HepG2 (cell line): ENCODE measurements at regions not wholly inside any gene's neighbourhood (a gene's known extent, or its start where the extent isn't known, plus 50 kb on each side); places are given as distances from the start of the nearest gene placed in this dataset.

Experiments
- ATAC-seq: fragments of 200-7000 bp; cut with Tn5 transposase; 3 replicates; pipeline ENCODE4 v1.9.1; 2020; ENCODE audit warnings: mild to moderate bottlenecking, moderate library complexity
- BruUV-seq: library from RNA; stranded (reverse); fragments of 400-500 nt; replicated peaks from 2 replicates; lab custom pipeline; 2021; lab: Mats Ljungman, UMichigan
- CTCF ChIA-PET: fragments of 300-600 bp; formaldehyde crosslinking; extraction: SDS; loops from one replicate; lab custom pipeline; 2021; ENCODE audit warnings: low total read pairs, inconsistent platforms, low intra/inter-chr PET ratio; lab: Yijun Ruan, JAX
- POLR2A ChIA-PET: fragments of 350-600 bp; sonication (Branson Sonifier 250); formaldehyde crosslinking; loops from one replicate; lab custom pipeline; 2020; ENCODE audit warnings: antibody characterized with exemption, inconsistent platforms; lab: Yijun Ruan, JAX
- DNase-seq: peaks from one replicate; pipeline ENCODE4 v3.0.0-alpha.2; 2015; ENCODE audit warnings: low spot score
- FAIRE-seq: peaks from 3 replicates; lab custom pipeline; 2011; peaks lifted over from hg19 to GRCh38; lab: Jason Lieb, UNC
- H2AFZ ChIP-seq: one replicate; pipeline ENCODE4 v1.6.1; 2011; ENCODE audit warnings: low read length, inconsistent platforms
- H3K27ac ChIP-seq: fragments of 300-600 bp; 3 replicates; pipeline ENCODE4 v1.8.0; 2011; ENCODE audit warnings: mixed run types, mild to moderate bottlenecking, mixed read lengths, low read length, inconsistent platforms; ENCODE audit not compliant: insufficient read depth; ENCODE audit errors: extremely low read length
- H3K27me3 ChIP-seq, 2 experiments: fragments of 200-600 bp in 1 of 2; 2 replicates in 1 of 2; 3 replicates in 1 of 2; pipeline versions ENCODE4 v1.6.0 to v1.8.0; 2011; ENCODE audit warnings: low read length in 2 of 2, mild to moderate bottlenecking in 2 of 2, moderate library complexity in 2 of 2, inconsistent platforms in 1 of 2; ENCODE audit not compliant: insufficient read depth in 2 of 2, control insufficient read depth in 1 of 2
- H3K36me3 ChIP-seq, 2 experiments: fragments of 200-600 bp in 1 of 2; replicated peaks in 1 of 2; 2 replicates in 1 of 2; 3 replicates in 1 of 2; pipeline versions ENCODE4 v1.5.1 to v1.8.0; 2011; ENCODE audit warnings: low read length in 2 of 2, inconsistent platforms in 1 of 2; ENCODE audit not compliant: insufficient read depth in 2 of 2, control insufficient read depth in 1 of 2
- H3K4me1 ChIP-seq: 2 replicates; pipeline ENCODE4 v1.5.1; 2012; ENCODE audit warnings: low read length, inconsistent platforms; ENCODE audit not compliant: insufficient read depth
- H3K4me2 ChIP-seq: 2 replicates; pipeline ENCODE4 v1.6.0; 2011; ENCODE audit warnings: low read depth, low read length, inconsistent platforms
- H3K4me3 ChIP-seq, 3 experiments: fragments of 200-600 bp in 1 of 3; sonication (generic), shearing (Covaris generic) in 1 of 3; replicated peaks in 1 of 3; 2 replicates each; pipeline ENCODE4 v1.5.1; 2011 to 2016; ENCODE audit warnings: low read length in 3 of 3, inconsistent platforms in 2 of 3, low read depth in 2 of 3, mild to moderate bottlenecking in 2 of 3, control low read depth in 1 of 3, mixed read lengths in 1 of 3; ENCODE audit not compliant: insufficient read depth in 1 of 3
- H3K79me2 ChIP-seq: one replicate; pipeline ENCODE4 v1.6.1; 2011; ENCODE audit warnings: low read length, inconsistent platforms; ENCODE audit not compliant: insufficient read depth
- H3K9ac ChIP-seq: 2 replicates; pipeline ENCODE4 v1.6.0; 2011; ENCODE audit warnings: mild to moderate bottlenecking, low read depth, low read length, inconsistent platforms; ENCODE audit not compliant: insufficient read depth
- H3K9me3 ChIP-seq: 2 replicates; pipeline ENCODE4 v1.5.1; 2012; ENCODE audit warnings: mild to moderate bottlenecking, low read length
- H4K20me1 ChIP-seq: 2 replicates; pipeline ENCODE4 v1.6.0; 2011; ENCODE audit warnings: inconsistent platforms, mild to moderate bottlenecking, low read length, moderate library complexity; ENCODE audit not compliant: insufficient read depth
- AGO1 ChIP-seq: fragments of 200-400 bp; formaldehyde crosslinking; IDR thresholded peaks from 2 replicates; pipeline ENCODE4 v1.6.1; 2017; ENCODE audit warnings: mild to moderate bottlenecking, low read depth, low read length, moderate library complexity; ENCODE audit not compliant: poor library complexity, severe bottlenecking
- HOXA3 ChIP-seq: sonication (generic); formaldehyde crosslinking; IDR thresholded peaks from 2 replicates; pipeline ENCODE4 v1.5.0; 2020; ENCODE audit warnings: missing genetic modification reagents
- TRIM22 ChIP-seq: fragments of 450-650 bp; IDR thresholded peaks from 2 replicates; pipeline ENCODE4 v1.6.1; 2017
- ZNF577 ChIP-seq: sonication (generic); formaldehyde crosslinking; IDR thresholded peaks from 2 replicates; pipeline ENCODE4 v1.4.0; 2020; ENCODE audit warnings: mild to moderate bottlenecking, low read depth, missing genetic modification reagents, borderline replicate concordance
- WGBS: methylation state at CpG from one replicate; pipeline ENCODE4 v1.1.6; 2017; ENCODE audit warnings: low lambda C conversion rate; 5-methylcytosine and 5-hydroxymethylcytosine counted together
- in situ Hi-C: cut with HindIII; loops from 2 replicates; pipeline ENCODE4 v1.10.0; 2017; ENCODE audit warnings: low pct_unique_long_range_greater_than_20kb; ENCODE audit not compliant: extremely low pct_ligation_motif_present
- intact Hi-C: fragments of 100-400 bp; cut with micrococcal nuclease; formaldehyde crosslinking; loops from one replicate; pipeline ENCODE4 v1.10.0; 2022; ENCODE audit not compliant: unreplicated experiment
- TF ChIP-seq, protein P1 (sequence below): sonication (generic); formaldehyde crosslinking; IDR thresholded peaks from 2 replicates; pipeline ENCODE4 v1.4.0; 2020; ENCODE audit warnings: missing genetic modification reagents
- TF ChIP-seq, protein P2 (sequence below): sonication (generic); formaldehyde crosslinking; IDR thresholded peaks from 2 replicates; pipeline ENCODE4 v1.5.0; 2020; ENCODE audit warnings: mild to moderate bottlenecking, low read depth, missing genetic modification reagents, borderline replicate concordance
- TF ChIP-seq, protein P3 (sequence below): sonication (generic); formaldehyde crosslinking; IDR thresholded peaks from 2 replicates; pipeline ENCODE4 v1.4.0; 2020; ENCODE audit warnings: mild to moderate bottlenecking, missing genetic modification reagents

DNA sequence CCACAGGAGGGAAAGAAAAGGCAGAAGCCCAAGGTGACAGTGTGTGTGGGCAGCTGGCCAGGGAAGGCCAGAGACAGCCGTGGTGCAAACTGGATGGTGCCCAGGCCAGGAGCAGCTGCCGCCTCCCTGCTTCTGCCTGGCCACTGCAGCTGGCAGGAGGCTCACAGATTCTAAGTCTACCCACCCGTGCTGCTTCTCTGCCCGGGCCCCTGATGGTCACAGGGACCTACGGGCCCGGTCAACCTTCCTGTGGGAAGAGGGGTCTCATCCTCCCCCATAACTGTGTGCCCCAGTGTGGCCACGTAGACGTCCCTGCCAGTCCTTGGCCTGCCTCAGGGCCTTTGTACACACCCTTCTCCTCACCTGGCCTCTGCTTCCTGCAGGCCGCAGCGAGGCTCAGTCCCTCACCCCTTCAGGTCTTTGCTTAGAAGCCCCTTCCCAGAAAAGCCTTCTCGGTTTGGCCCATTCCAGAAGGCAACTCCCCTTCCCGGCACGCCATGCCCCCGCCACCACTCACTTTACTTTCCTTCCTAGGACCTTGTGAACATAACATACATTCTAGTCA, 192.6 kb upstream of the AJAP1 start:
- FAIRE-seq: no peak
- H2AFZ ChIP-seq: no peak overlapping the region
- H4K20me1 ChIP-seq: no peaks in the 10 kb centered on the region
- CTCF ChIA-PET: no interaction called here
- in situ Hi-C loops: no loop called here
- no peaks in the 10 kb centered on the region for H3K9me3 ChIP-seq
- intact Hi-C loops: no loop called here
- no TSS peak for BruUV-seq
- H3K79me2 ChIP-seq: no peaks in the 10 kb centered on the region
- TF ChIP-seq AGO1 (no peak), HOXA3 (CRISPR knock-in tag) (no peak), TRIM22 (no peak), ZNF577 (CRISPR knock-in tag) (no peak)
- TF ChIP-seq, protein P1, sequence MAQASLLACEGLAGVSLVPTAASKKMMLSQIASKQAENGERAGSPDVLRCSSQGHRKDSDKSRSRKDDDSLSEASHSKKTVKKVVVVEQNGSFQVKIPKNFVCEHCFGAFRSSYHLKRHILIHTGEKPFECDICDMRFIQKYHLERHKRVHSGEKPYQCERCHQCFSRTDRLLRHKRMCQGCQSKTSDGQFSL (CRISPR knock-in tag): no peak
- TF ChIP-seq, protein P2, sequence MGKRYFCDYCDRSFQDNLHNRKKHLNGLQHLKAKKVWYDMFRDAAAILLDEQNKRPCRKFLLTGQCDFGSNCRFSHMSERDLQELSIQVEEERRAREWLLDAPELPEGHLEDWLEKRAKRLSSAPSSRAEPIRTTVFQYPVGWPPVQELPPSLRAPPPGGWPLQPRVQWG (CRISPR knock-in tag): no peak
- TF ChIP-seq, protein P3, sequence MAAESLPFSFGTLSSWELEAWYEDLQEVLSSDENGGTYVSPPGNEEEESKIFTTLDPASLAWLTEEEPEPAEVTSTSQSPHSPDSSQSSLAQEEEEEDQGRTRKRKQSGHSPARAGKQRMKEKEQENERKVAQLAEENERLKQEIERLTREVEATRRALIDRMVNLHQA (CRISPR knock-in tag): no peak
- TF ChIP-seq, all 625 proteins: peak for 0
- H3K9ac ChIP-seq: no peak overlapping the region
- no peak overlapping the region for H3K4me3 ChIP-seq
- WGBS: 20% methylated on average over 8 of the region's 14 CpGs
- POLR2A ChIA-PET: no interaction called here
- H3K4me1 ChIP-seq: no peaks in the 10 kb centered on the region
- no peak overlapping the region for H3K27ac ChIP-seq
- no peak for ATAC-seq
- peaks cover 0 to 16% of the 10 kb centered on the region in 2 experiments; a peak in 3 of 5 replicates for H3K27me3 ChIP-seq
- no peaks in the 10 kb centered on the region for H3K36me3 ChIP-seq
- H3K4me2 ChIP-seq: no peak overlapping the region
- no peak for DNase-seq
